IPS-18c (cell line): ENCODE measurements at regions not wholly inside any gene's neighbourhood (a gene's known extent, or its start where the extent isn't known, plus 50 kb on each side); places are given as distances from the start of the nearest gene placed in this dataset.
"Not testable (repeated sequence)": the region's sequence is repeated elsewhere in the genome, so short reads cannot be mapped to it uniquely, and the experiment has no call there.

ENCODE experiments used
- H3K4me3 ChIP-seq: 2 replicates; pipeline ENCODE4 v1.7.0; 2013; ENCODE audit warnings: low read depth, mild to moderate bottlenecking, low read length, moderate library complexity; ENCODE audit not compliant: insufficient read depth
- H3K9me3 ChIP-seq: one replicate; pipeline ENCODE4 v1.6.1; 2013; ENCODE audit warnings: mild to moderate bottlenecking, low read length, moderate library complexity; ENCODE audit not compliant: control insufficient read depth, insufficient read depth

DNA sequence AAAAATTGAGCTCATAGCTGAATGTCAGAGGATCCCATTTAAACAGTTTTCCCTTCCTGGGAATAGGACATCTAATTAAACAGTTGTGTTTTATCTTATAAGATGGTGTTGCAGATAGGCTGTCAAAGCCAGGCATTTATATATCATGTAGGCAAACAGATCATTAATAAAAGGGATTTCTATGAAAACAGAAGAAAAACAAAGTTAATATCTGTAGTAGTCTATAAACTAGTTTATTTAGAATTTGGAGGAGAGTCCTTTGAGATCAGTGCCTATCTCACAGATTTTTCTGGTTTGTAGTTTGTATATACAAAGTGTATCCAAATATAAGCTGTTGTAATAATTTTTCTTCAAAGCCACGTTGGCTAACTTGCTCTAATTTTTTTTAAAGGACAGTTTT lies 1738.2 kb upstream of the PIK3C3 start:
- H3K4me3 ChIP-seq, result no peak overlapping the region
- H3K9me3 ChIP-seq, result no peaks in the 10 kb centered on the region

DNA sequence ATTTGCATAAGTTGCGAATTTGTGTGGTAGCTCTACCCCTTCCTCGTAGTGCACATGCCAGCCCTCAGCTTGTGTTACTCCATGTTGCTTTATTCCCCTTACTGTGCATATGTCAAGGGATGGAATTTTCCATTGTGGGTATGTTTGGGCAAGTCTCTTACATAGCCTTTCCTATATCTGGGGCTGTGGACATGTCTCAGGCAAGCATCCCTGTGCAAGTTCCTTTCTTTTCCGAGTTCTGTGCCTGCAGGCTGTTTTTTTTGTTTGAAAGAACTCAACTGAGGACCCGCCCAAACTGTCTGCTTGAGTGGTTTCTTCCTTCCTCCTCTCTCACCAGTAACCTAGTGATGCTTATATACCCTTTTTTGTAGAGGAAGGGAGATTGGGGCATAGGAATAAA lies 1739.1 kb upstream of the PIK3C3 start:
- Histone ChIP-seq H3K4me3 (no peak overlapping the region), H3K9me3 (no peaks in the 10 kb centered on the region)

DNA sequence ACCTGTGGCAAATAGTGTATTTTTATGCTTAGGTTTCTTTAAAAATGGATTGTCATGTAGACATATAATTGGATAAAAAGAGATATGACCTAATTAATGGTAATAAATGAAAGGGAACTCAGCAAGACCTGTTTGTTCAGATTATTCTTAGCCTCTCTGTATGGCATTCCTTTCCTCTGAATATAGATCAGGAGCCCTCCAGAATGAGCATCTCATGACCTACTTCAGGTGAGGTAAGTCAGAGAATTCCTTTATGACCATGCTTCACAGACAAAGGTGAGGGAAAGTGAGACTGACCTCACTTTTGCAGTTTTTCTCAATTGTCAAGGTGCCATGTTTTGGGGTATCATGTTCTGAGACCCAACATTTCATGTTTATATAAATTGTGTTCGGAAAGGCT lies 1744.3 kb upstream of the PIK3C3 start:
- no peak overlapping the region for H3K4me3 ChIP-seq
- no peaks in the 10 kb centered on the region for H3K9me3 ChIP-seq

DNA sequence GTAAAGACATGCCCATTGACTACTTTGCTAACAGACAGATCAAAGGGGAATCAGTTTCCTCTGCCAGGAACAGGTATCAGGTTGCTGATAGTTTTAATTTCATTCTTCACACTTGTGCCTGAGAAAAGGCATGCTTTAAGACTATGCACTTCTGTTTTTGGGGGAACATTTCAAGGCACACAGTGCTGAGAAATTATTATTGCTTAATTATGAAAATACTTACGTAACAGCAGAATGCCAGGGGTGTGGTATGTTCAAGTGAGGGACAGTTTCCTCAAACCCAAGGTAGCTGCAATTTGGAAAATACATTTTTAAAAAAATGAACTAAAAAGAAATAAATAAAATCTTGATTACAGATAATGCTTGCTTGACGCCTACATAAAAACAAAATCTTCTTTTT lies 1746.1 kb upstream of the PIK3C3 start:
- no peaks in the 10 kb centered on the region for H3K9me3 ChIP-seq
- H3K4me3 ChIP-seq, result no peak overlapping the region; the same call in 1 of the 2 replicates

DNA sequence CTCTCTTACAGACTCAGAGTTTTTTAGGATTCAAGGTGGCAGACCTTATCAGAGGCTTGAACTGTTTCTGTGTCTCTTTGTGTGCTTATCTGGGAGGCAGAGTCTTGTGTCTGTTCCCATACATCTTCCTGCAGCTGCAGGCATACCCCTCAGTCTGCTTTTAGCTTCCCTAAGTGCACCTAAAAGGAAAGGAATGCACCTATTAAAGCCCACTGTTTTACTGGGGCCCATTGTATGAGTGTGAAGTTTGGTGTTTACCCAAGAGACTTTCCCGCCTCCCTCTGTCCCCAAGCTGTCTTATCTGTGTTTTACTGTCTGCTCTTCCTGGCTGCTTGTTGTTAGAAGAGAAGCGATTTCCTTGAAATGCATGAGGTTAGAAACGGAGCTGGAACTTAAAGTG lies 1757.3 kb upstream of the PIK3C3 start:
- no peaks in the 10 kb centered on the region for H3K9me3 ChIP-seq
- H3K4me3 ChIP-seq, result no peak overlapping the region

DNA sequence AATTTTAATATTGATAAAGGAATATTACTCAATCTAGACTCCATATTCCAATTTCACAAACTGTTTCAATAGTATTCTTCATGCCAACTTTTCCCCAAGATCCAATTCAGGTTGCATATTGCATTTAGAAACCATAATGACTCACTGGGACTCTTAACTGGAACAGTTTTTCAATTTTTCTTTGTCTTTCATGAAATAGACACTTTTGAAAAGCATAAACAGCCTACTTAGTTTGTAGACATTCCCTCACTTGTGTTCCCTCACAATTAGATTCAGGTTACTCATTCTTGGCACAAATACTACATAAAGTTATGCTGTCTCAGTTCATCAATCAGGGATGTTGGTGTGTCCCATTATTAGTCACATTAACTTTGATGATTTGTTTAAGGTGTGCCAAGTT lies 1768.4 kb upstream of the PIK3C3 start:
- Histone ChIP-seq H3K9me3 (no peaks in the 10 kb centered on the region), H3K4me3 (no peak overlapping the region)

DNA sequence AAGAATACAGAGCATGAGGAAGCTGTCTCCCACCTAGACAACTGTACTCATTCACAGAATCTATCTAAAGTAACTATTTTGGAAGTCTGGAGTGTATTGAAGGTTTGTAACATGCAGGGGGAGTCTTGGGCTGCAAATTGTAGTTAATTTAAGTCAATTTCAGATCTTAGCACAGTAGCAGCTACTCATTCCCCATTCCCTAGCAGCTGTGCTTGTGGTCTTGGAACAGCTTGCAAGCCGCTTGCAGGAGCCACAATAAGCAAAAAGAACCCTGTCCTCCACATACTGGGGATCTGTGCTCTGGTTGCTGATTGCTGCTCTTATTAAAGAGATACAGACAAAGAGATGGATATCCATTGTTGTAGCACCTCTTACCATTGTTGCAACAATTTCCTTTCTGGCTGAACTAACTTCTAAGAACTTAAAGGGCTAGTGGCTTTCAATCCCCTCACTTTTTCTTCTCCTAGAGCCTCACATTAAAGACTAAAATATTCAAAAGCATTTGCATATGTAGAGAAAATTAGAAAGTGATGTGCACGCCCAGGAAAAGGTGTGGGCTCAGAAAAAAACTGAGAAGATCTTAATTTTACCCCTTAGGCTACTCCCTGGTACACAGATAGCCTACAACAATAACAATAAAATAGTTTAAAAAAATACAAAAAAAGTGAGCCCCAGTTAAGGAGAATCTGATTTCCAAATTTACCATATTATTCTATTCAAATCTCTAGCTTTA lies 1775.1 kb upstream of the PIK3C3 start:
- H3K4me3 ChIP-seq, result no peak overlapping the region
- no peaks in the 10 kb centered on the region for H3K9me3 ChIP-seq

DNA sequence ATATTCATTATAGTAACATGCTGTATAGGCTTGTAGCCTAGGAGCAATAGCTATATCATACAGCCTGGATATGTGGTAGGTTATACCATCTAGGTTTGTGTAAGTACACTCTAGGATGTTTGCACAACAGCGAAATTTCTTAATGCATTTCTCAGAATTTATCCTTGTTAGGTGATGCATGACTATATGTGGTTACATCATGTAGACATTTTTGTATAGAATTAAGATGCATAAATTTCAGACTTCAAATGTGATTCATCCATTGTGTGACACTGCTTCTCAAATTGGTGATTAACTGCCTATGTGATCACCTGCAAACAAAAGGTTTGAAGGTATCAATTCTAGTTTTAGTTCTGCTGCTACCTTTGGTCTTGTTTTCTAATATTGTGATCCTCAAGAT lies 1787.0 kb upstream of the PIK3C3 start:
- H3K4me3 ChIP-seq, result no peak overlapping the region
- H3K9me3 ChIP-seq, result no peaks in the 10 kb centered on the region

DNA sequence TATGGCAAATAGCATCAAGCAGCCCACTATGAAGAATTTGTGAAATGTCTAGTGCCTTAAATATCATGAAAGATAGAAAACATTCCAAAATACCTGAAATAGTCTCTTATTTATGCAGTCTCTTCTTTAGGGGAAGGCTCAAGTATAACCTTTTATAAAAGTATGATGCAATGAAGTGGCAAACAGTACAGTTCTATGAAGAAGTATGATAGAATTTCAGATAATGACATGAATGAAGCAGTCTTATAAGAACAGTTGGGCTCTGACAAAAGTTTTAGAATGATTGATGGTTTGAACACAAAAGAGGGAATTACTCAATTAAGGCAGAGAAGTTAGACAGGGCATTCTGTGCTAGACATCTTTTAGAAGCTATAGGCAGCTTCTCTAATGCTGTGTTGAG lies 1791.8 kb upstream of the PIK3C3 start:
- Histone ChIP-seq H3K9me3 (no peaks in the 10 kb centered on the region), H3K4me3 (no peak overlapping the region)

DNA sequence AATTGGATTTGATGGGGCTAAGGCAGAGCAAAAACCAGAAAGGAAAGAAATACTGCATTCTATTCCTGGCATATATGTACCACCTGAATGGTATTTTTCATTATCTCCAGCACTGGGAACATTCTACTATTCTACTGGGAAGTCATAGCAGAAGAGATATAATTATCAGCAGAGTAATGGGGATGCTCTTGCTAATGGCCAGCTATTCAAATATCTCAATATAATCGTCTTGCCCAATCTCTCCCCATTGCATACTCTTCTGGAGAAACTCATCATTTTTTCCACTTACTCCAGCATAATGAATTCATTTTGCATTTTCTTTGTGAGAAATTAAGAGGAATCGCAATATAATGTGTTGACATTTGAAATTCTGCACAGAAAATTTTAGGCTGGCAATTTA lies 1794.7 kb upstream of the PIK3C3 start:
- no peaks in the 10 kb centered on the region for H3K9me3 ChIP-seq

DNA sequence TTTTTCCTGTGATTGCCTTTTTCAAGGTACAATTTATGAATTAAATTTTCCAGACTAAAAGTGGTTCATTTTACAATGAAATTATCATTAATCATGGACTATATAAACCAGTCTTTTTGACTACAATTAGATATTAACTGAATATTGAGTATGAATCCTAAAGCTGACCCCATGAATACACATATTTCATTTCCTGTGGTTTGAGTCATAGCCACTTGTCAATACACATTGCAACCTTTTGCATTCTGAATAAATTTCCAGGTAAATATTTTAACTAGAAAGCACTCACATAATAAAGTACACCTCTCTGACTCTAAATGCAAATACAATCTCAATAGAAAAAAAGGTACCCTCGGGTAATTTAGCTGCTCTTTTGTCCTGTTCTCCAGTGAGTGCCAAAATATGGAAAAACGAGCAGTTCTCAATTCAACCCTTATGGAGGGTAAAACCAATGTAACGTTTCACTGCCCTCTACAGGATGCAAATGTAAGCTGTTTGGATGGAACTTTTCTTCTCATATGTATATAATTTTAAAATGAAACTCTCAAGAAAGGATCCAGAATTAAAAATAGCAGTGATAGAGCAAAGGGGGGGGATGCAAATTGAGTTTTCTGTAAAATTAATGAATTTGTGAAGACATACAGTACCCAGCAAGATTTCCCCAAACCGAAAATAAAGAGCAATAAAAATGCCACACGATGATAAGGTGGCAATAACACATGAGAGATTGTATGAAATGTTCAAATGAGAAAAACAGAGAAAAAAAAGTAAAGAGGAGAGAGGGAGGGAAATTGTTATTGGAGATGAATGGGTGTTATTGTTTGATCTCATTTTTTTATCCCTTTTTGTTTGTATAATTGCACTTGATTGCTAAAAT lies 1795.7 kb upstream of the PIK3C3 start:
- H3K9me3 ChIP-seq, result no peaks in the 10 kb centered on the region
- no peak overlapping the region for H3K4me3 ChIP-seq

More for the DNA sequence above, 1794.7 kb upstream of the PIK3C3 start:
- H3K4me3 ChIP-seq, result no peak overlapping the region

DNA sequence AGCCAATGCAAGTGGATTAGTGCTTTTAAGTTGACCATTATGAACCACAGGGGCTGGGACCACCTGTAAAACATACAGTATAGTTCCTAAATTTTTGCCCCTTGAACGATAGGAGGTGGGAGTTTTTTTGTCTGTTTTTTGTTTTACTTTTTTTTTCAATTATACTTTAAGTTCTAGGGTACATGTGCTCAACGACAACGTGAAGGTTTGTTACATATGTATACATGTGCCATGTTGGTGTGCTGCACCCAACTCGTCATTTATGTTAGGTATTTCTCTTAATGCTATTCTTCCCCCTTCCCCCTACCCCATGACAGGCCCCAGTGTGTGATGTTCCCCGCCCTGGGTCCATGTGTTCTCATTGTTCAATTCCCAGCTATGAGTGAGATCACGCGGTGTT lies 1797.9 kb upstream of the PIK3C3 start:
- no peaks in the 10 kb centered on the region for H3K9me3 ChIP-seq
- no peak overlapping the region for H3K4me3 ChIP-seq

DNA sequence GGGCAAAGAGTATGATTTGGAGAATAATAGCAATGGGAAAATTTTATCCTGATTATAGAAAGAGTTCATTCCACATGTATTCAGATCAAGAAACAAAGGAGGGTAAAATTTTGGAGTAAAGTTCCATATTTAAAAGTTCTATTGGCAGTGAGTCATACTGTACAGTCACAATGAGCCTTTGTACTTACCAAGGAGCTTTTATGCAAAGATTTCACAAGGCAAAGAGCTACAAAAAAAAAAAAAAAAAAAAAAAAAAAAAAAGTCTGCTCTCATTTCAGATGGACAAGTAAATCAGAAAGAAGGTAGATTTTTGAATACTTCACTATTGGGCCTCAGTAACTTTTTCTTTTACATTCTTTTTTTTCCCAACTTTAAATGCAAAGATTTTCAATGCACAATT lies 1802.2 kb upstream of the PIK3C3 start:
- no peaks in the 10 kb centered on the region for H3K9me3 ChIP-seq
- H3K4me3 ChIP-seq, result no peak overlapping the region

DNA sequence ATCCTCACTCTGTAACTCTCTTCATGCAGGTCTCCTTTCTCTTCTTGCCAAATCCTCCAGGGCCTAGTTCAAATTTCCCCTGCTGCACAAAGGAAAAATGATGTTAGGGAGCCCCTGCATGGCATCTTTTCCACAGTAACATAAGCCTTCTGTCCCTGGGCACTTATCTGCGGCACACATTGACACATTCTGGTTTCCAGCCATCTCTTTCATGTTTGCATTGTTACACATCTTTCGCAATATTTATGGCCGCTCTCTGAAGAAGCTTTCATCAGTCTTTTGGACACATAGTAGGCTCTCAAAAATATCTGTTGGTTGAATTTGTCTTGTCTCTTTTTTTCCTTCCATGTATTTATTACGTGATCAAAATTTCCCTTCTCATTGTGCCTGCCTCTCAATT lies 1806.1 kb upstream of the PIK3C3 start:
- Histone ChIP-seq H3K9me3 (no peaks in the 10 kb centered on the region), H3K4me3 (no peak overlapping the region)

DNA sequence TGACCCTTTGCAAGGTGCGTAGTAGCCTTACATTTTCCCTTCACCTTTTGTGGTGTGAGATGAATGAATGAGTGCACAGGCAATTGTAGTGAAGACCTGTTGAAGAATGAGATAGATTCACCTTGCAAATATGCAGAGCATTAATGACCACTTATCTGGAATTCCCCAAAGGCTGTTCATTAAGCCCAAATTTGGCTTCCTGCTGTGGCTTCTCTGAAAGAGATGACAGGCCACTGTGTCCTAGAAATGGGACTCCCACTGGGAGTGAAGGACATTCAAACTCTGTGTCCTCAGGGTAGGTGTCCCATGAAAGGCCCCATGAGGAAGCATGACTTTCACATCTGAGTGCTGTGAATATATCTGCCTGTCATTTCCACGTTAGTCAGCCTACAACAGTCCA lies 1821.8 kb upstream of the PIK3C3 start:
- no peaks in the 10 kb centered on the region for H3K9me3 ChIP-seq
- H3K4me3 ChIP-seq, result no peak overlapping the region

DNA sequence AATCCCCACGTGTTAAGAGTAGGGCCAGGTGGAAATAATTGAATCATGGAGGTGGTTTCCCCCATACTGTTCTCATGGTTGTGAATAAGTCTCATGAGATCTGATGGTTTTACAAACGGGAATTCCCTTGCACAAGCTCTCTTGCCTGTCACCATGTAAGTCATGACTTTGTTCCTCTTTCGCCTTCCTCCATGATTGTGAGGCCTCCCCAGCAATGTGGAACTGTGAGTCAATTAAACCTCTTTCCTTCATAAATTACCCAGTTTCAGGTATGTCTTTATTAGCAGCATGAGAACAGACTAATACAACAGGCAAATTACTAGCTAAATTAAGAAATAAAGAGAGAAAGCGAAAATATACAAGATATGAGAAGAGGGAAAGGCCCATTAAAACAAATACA lies 1822.6 kb upstream of the PIK3C3 start:
- not testable (repeated sequence) for H3K9me3 ChIP-seq, H3K4me3 ChIP-seq

DNA sequence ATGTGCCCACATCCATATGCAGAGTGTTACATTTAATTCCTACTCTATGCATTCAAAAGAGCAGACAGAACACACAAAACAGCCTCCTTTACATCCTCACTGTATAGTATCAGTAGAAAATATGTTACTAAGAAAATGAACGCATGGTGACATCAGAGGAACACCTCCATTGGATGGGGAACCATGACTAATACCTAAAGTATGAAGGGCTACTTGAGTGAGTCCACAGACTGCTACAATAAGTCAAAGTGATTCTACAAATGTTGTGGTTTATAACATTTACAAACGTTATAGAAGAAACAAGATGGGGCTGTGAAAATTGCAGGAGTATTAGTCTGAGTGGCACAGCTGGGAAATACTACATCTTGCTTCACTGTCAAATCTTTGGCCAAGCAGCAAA lies 1830.9 kb upstream of the PIK3C3 start:
- Histone ChIP-seq H3K9me3 (peaks cover 12% of the 10 kb centered on the region), H3K4me3 (no peak overlapping the region)

DNA sequence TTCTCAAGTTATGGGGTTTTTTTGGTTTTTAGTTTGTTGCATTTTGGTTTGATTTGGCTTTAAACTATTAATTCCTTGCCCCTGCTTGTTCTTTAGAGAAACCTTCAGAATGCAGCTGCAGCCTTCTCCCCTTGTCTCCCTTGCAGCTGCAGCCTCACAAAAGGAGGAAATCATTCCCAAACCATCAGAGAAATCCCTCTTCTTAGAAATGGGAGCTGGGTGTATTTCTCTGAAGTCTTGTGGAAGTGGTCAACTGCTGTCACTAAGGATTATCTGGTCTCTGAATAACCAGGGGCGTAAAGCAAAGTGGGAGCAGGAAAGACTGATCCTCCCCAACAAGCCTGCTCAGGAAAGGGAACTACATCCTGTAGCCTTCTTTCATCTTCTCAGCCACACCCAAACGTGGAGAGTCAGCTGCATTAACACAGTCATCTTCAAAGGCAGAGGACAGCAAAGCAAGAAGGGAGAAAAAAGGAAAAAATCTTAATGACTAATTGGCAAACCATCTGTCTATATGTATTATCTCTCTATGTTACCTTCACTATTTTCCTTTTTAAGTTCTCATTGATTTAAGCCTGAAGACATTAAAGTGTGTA lies 1834.1 kb upstream of the PIK3C3 start:
- H3K9me3 ChIP-seq, result peaks cover 15% of the 10 kb centered on the region
- H3K4me3 ChIP-seq, result no peak overlapping the region
